CD8-positive, alpha-beta memory T cell (primary cell): ENCODE measurements at regions not wholly inside any gene's neighbourhood (a gene's known extent, or its start where the extent isn't known, plus 50 kb on each side); places are given as distances from the start of the nearest gene placed in this dataset.
A peak's percentile ranks its signal among the peaks of the same experiment; 100 is the strongest.

Experiments
- CTCF ChIA-PET: fragments of 350-600 bp; sonication (Branson Sonifier 250); formaldehyde crosslinking; loops from one replicate; lab custom pipeline; 2021; ENCODE audit warnings: antibody characterized with exemption; lab: Charles Lee
- POLR2A ChIA-PET: fragments of 350-600 bp; sonication (Branson Sonifier 250); formaldehyde crosslinking; loops from one replicate; lab custom pipeline; 2021; ENCODE audit warnings: antibody characterized with exemption; lab: Charles Lee
- DNase-seq, 5 donors: peaks; one replicate each; pipeline versions ENCODE4 v3.0.0 to v3.0.0-alpha.2; 2020 to 2022; ENCODE audit warnings: mixed read lengths in 1 of 5
- H3K27ac ChIP-seq: one replicate; pipeline ENCODE4 v1.7.0; 2013; ENCODE audit warnings: low read depth, mild to moderate bottlenecking, low read length, moderate library complexity
- H3K27me3 ChIP-seq: 2 replicates; pipeline ENCODE4 v1.7.0; 2013; ENCODE audit warnings: low read length, mild to moderate bottlenecking; ENCODE audit not compliant: insufficient read depth, poor library complexity, severe bottlenecking
- H3K36me3 ChIP-seq: 2 replicates; pipeline ENCODE4 v1.7.0; 2013; ENCODE audit warnings: mild to moderate bottlenecking, low read length, moderate library complexity; ENCODE audit not compliant: insufficient read depth
- H3K4me1 ChIP-seq: 2 replicates; pipeline ENCODE4 v1.7.0; 2013; ENCODE audit warnings: mild to moderate bottlenecking, low read length, moderate library complexity; ENCODE audit not compliant: insufficient read depth
- H3K4me3 ChIP-seq: 2 replicates; pipeline ENCODE4 v1.7.0; 2013; ENCODE audit warnings: mild to moderate bottlenecking, low read length
- H3K9me3 ChIP-seq: 2 replicates; pipeline ENCODE4 v1.7.0; 2013; ENCODE audit warnings: mild to moderate bottlenecking, low read length
- H3K27ac Mint-ChIP-seq, 8 donors: one replicate each; pipeline ENCODE4 v1.8.0; 2020 to 2021; ENCODE audit warnings: mixed read lengths in 8 of 8, mild to moderate bottlenecking in 6 of 8, inconsistent platforms in 3 of 8, moderate library complexity in 3 of 8
- H3K27me3 Mint-ChIP-seq, 2 donors: one replicate each; pipeline ENCODE4 v1.8.0; 2020 to 2021; ENCODE audit warnings: mixed read lengths in 2 of 2, mild to moderate bottlenecking in 1 of 2, moderate library complexity in 1 of 2
- H3K36me3 Mint-ChIP-seq, 3 donors: one replicate each; pipeline ENCODE4 v1.8.0; 2020 to 2021; ENCODE audit warnings: mixed read lengths in 3 of 3, inconsistent platforms in 1 of 3, mild to moderate bottlenecking in 1 of 3
- H3K4me1 Mint-ChIP-seq, 3 donors: one replicate each; pipeline ENCODE4 v1.8.0; 2020 to 2021; ENCODE audit warnings: mixed read lengths in 3 of 3, inconsistent platforms in 1 of 3, mild to moderate bottlenecking in 1 of 3
- H3K4me3 Mint-ChIP-seq, 7 donors: one replicate each; pipeline ENCODE4 v1.8.0; 2020 to 2021; ENCODE audit warnings: mixed read lengths in 7 of 7, mild to moderate bottlenecking in 6 of 7, moderate library complexity in 4 of 7, inconsistent platforms in 2 of 7
- H3K9me3 Mint-ChIP-seq, 5 donors: one replicate each; pipeline ENCODE4 v1.8.0; 2020 to 2022; ENCODE audit warnings: mixed read lengths in 5 of 5, mild to moderate bottlenecking in 3 of 5, moderate library complexity in 2 of 5, inconsistent platforms in 1 of 5

DNA sequence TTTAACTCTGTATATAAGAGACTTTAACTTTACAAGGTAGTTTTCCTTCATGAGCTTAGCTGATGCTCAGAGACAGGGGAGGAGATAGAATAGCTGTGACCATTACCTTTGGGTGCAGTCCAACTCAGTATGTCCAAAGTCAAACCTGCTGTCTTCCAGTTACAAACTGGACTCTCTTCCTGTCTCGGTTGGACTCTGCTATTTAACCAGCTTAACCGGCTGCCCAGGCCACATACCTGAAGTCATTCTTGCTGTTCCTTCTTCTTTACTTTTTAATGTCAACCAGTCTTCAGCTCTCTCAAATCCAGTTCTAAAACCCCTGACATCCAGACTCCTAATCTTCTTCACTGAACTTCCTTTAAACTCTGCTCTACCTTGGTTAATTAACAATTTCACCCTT is 138.3 kb upstream of the TSHZ2 start:
- Mint-ChIP-seq H3K27ac (no peak overlapping the region), H3K27me3 (peaks cover 8 to 9% of the 10 kb centered on the region in 2 donors), H3K4me1 (no peaks in the 10 kb centered on the region), H3K9me3 (peaks cover 0 to 2% (median 0%) of the 10 kb centered on the region in 5 donors), H3K36me3 (no peaks in the 10 kb centered on the region), H3K4me3 (no peak overlapping the region)
- ChIA-PET CTCF (no interaction called here), POLR2A (no interaction called here)
- no peaks in the 10 kb centered on the region for H3K27me3 ChIP-seq
- H3K36me3 ChIP-seq, result no peaks in the 10 kb centered on the region
- H3K4me3 ChIP-seq, result no peak overlapping the region
- no peak overlapping the region for H3K27ac ChIP-seq
- H3K9me3 ChIP-seq, result no peaks in the 10 kb centered on the region
- DNase-seq, result no peak
- H3K4me1 ChIP-seq, result no peaks in the 10 kb centered on the region

DNA sequence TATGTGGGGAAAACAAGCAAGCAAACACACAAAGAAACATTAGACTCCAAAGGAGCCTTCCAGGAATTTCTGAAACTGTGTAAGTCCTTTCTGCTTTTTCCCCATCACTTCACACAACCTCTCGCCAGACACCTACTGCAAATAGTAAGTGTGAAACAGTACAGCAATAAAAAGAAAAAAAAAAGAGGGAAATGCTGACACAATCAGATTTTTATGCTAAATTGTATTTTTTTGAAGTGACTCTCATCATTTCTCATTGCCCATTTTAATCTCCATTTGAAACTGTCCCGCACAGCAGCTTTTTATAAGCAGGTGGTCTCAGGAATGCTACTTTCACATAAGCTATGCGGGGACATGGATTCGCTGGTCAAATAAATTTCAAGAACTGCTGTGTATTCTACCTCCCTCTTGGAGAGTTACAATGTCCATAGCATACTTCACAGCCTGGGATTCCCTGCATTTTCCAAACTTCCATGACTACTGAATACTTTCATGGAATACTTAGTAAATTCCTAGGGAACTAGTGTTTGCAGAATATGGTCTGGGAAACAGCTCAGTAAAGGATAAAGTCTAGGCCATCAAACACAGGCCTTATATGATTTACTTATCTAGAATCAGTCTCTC is 139.9 kb upstream of the TSHZ2 start:
- no peaks in the 10 kb centered on the region for H3K36me3 Mint-ChIP-seq
- DNase-seq, result no peak
- no peaks in the 10 kb centered on the region for H3K27me3 ChIP-seq
- ChIA-PET CTCF (no interaction called here), POLR2A (no interaction called here)
- no peak overlapping the region for H3K4me3 Mint-ChIP-seq
- no peaks in the 10 kb centered on the region for H3K9me3 ChIP-seq
- H3K4me1 Mint-ChIP-seq, result no peaks in the 10 kb centered on the region
- H3K27ac ChIP-seq, result no peak overlapping the region
- H3K9me3 Mint-ChIP-seq, result peaks cover 0 to 2% (median 0%) of the 10 kb centered on the region in 5 donors
- no peaks in the 10 kb centered on the region for H3K4me1 ChIP-seq
- no peak overlapping the region for H3K27ac Mint-ChIP-seq
- H3K36me3 ChIP-seq, result no peaks in the 10 kb centered on the region
- H3K4me3 ChIP-seq, result no peak overlapping the region
- peaks cover 9 to 11% of the 10 kb centered on the region in 2 donors for H3K27me3 Mint-ChIP-seq

DNA sequence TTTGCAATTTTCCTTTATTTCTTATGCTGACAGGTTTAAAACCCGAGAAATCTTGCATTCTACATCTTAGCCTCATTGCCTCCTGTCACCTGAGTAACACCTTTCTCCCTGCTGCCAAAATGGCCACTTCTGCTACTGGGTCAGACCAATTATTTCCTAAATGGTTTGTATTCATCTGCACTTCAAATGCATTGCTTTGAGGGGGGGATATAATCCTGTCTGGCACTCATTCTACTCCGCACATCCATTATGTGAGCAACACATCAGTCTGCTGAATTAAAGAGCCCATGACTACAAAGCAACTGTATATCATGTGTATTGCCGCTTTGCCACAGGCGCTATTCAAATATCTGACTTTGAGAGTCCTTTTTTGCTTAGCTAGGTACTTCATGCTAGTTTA is 141.6 kb upstream of the TSHZ2 start:
- CTCF ChIA-PET, result no interaction called here
- no peaks in the 10 kb centered on the region for H3K36me3 ChIP-seq
- no peaks in the 10 kb centered on the region for H3K36me3 Mint-ChIP-seq
- no peak for DNase-seq
- H3K27ac Mint-ChIP-seq, result no peak overlapping the region
- H3K27ac ChIP-seq, result no peak overlapping the region
- no peaks in the 10 kb centered on the region for H3K27me3 ChIP-seq
- POLR2A ChIA-PET, result no interaction called here
- H3K27me3 Mint-ChIP-seq, result peaks cover 9 to 11% of the 10 kb centered on the region in 2 donors
- no peaks in the 10 kb centered on the region for H3K4me1 ChIP-seq
- no peaks in the 10 kb centered on the region for H3K4me1 Mint-ChIP-seq
- H3K4me3 Mint-ChIP-seq, result no peak overlapping the region
- H3K9me3 Mint-ChIP-seq, result peaks cover 0 to 5% (median 5%) of the 10 kb centered on the region in 5 donors
- H3K9me3 ChIP-seq, result no peaks in the 10 kb centered on the region
- no peak overlapping the region for H3K4me3 ChIP-seq

DNA sequence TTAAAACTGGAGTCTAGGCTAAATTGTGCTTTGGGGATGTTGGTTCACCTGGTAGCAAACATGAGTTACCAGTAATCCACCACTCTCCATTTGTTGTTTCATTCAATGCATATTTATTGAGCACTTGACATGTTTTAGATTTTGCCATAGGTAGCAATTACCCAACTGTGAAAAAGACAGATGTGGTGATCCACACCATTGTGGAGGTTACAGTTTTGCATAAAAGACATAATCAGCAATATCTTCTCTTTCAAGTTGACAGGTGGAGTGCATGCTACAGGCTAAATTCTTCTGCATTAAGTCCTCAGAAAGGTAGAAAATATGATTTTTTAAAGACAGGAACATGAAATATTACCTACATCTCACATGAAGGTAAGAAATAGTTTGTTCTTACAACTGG is 143.0 kb upstream of the TSHZ2 start:
- POLR2A ChIA-PET, result no interaction called here
- Mint-ChIP-seq H3K4me3 (no peak overlapping the region), H3K27ac (no peak overlapping the region), H3K4me1 (peaks cover 0 to 8% (median 0%) of the 10 kb centered on the region in 3 donors), H3K36me3 (peaks cover 0 to 2% (median 0%) of the 10 kb centered on the region in 3 donors), H3K9me3 (peaks cover 0 to 8% (median 5%) of the 10 kb centered on the region in 5 donors), H3K27me3 (peaks cover 7% of the 10 kb centered on the region in 2 donors)
- DNase-seq, result no peak
- Histone ChIP-seq H3K27ac (no peak overlapping the region), H3K27me3 (no peaks in the 10 kb centered on the region), H3K4me1 (no peaks in the 10 kb centered on the region), H3K4me3 (no peak overlapping the region), H3K9me3 (no peaks in the 10 kb centered on the region), H3K36me3 (no peaks in the 10 kb centered on the region)
- CTCF ChIA-PET, result no interaction called here

DNA sequence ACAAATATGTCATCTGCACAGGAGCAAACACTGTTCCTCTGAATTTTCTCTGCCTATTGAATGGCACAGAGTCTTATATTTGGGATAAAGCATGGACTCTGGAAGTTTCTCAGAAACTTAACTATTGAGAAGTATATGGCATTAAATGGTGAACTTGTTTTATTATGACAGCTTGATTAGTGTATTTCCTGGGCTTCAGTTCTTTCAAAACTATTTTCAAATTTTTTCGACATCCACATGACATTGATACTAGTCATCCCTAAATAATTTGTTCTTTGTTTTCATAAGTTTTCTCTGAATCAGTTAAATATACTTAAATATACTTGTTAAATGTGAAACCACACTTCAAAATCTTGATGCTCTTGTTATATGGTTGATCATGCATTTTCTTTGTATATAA is 144.0 kb upstream of the TSHZ2 start:
- Histone ChIP-seq H3K27ac (no peak overlapping the region), H3K27me3 (no peaks in the 10 kb centered on the region), H3K4me3 (no peak overlapping the region), H3K9me3 (no peaks in the 10 kb centered on the region), H3K4me1 (no peaks in the 10 kb centered on the region), H3K36me3 (no peaks in the 10 kb centered on the region)
- no peak overlapping the region for H3K27ac Mint-ChIP-seq
- CTCF ChIA-PET, result no interaction called here
- no peak for DNase-seq
- peaks cover 0 to 2% (median 0%) of the 10 kb centered on the region in 3 donors for H3K36me3 Mint-ChIP-seq
- H3K27me3 Mint-ChIP-seq, result peaks cover 4 to 7% of the 10 kb centered on the region in 2 donors
- no peak overlapping the region for H3K4me3 Mint-ChIP-seq
- POLR2A ChIA-PET, result no interaction called here
- peaks cover 0 to 8% (median 5%) of the 10 kb centered on the region in 5 donors for H3K9me3 Mint-ChIP-seq
- H3K4me1 Mint-ChIP-seq, result peaks cover 0 to 8% (median 0%) of the 10 kb centered on the region in 3 donors

DNA sequence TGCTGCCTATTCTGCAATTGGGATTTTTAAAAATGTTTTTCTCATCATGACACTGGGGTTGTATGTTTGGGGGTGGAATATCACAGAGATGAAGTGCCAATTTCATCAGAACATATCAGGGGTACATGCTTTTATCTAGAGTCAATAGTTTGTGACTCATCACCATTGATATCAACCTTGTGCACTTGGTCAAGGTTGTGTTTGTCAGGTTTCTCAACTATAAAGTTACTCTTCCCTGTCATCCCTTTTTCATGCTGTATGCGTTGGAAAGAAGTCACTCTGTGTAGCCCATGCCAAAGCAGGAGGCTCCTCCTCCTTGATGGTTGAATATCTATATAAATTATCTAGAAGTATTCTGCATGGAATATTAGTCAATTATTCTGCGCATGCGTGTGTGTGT is 145.4 kb upstream of the TSHZ2 start:
- peaks cover 5 to 7% of the 10 kb centered on the region in 2 donors for H3K27me3 Mint-ChIP-seq
- Histone ChIP-seq H3K9me3 (no peaks in the 10 kb centered on the region), H3K4me3 (no peak overlapping the region), H3K27me3 (no peaks in the 10 kb centered on the region), H3K27ac (no peak overlapping the region), H3K36me3 (no peaks in the 10 kb centered on the region), H3K4me1 (no peaks in the 10 kb centered on the region)
- POLR2A ChIA-PET, result no interaction called here
- no peak overlapping the region for H3K4me3 Mint-ChIP-seq
- CTCF ChIA-PET, result no interaction called here
- peaks cover 0 to 2% (median 0%) of the 10 kb centered on the region in 3 donors for H3K36me3 Mint-ChIP-seq
- H3K9me3 Mint-ChIP-seq, result peaks cover 0 to 8% (median 5%) of the 10 kb centered on the region in 5 donors
- DNase-seq, result no peak
- H3K4me1 Mint-ChIP-seq, result peaks cover 0 to 8% (median 0%) of the 10 kb centered on the region in 3 donors
- H3K27ac Mint-ChIP-seq, result no peak overlapping the region

DNA sequence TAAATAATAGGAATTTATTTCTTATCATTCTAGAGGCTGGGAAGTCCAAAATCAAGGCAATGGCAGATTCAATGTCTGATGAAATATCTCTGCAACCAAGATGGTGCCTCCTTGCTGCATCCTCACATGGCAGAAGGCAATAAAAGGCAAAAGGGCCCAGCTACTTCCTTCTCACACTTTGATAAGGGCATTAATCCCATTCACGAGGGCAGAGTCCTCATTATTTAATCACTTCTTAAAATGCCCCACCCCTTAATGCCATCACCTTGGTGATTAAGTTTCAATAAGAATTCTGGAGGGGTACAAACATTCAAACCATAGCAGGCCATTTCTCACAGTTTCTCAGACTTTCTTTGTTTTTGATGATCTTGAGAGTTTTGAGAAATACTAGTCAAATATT is 145.8 kb upstream of the TSHZ2 start:
- no peak for DNase-seq
- peaks cover 0 to 2% (median 0%) of the 10 kb centered on the region in 3 donors for H3K36me3 Mint-ChIP-seq
- H3K4me1 Mint-ChIP-seq, result peaks cover 0 to 8% (median 0%) of the 10 kb centered on the region in 3 donors
- POLR2A ChIA-PET, result no interaction called here
- CTCF ChIA-PET, result no interaction called here
- Histone ChIP-seq H3K27ac (no peak overlapping the region), H3K4me3 (no peak overlapping the region), H3K36me3 (no peaks in the 10 kb centered on the region), H3K27me3 (no peaks in the 10 kb centered on the region), H3K4me1 (no peaks in the 10 kb centered on the region), H3K9me3 (no peaks in the 10 kb centered on the region)
- H3K27ac Mint-ChIP-seq, result no peak overlapping the region
- peaks cover 5 to 7% of the 10 kb centered on the region in 2 donors for H3K27me3 Mint-ChIP-seq
- no peak overlapping the region for H3K4me3 Mint-ChIP-seq
- peaks cover 0 to 8% (median 5%) of the 10 kb centered on the region in 5 donors for H3K9me3 Mint-ChIP-seq

DNA sequence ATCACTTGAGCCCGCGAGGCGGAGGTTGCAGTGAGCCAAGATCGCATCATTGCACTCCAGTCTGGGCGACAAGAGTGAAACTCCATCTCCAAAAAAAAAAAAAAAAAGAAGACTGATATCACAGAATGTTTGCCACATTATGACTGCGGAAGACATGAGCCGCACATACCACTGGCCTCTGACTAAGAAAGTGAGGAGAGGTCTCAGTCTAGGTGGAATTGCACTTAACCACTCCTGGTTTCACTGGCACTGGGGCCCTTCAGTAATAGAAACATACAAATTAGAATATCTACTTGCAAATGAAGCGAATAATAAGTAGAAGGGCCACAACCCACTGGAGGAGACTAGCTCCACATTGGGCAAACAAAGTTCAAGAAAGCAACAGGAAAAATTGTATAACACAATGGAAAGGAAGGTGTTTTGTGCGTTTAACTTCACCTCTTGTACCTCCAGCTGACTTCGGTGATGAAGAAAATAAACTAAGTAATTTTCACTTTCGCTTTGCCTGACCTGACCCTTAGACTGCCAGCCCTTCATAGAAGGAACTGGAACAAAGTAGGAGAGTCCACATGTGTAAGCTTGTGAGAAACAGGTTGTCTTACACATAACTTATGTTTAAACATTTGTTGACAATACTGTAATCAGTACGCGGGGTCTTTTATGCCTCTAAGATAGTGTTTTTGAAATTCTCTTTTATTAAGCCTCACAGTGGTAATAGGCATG is 147.5 kb upstream of the TSHZ2 start:
- Histone ChIP-seq H3K36me3 (no peaks in the 10 kb centered on the region), H3K27me3 (no peaks in the 10 kb centered on the region), H3K27ac (no peak overlapping the region), H3K4me1 (no peaks in the 10 kb centered on the region), H3K9me3 (no peaks in the 10 kb centered on the region), H3K4me3 (no peak overlapping the region)
- POLR2A ChIA-PET, result no interaction called here
- peaks cover 0 to 8% (median 0%) of the 10 kb centered on the region in 3 donors for H3K4me1 Mint-ChIP-seq
- no peak for DNase-seq
- peak overlapping the region in 2 of 8 donors; percentile 10 to 32 for H3K27ac Mint-ChIP-seq
- peak overlapping the region in 2 of 7 donors; percentile 21 to 28 for H3K4me3 Mint-ChIP-seq
- peaks cover 0 to 8% (median 5%) of the 10 kb centered on the region in 5 donors for H3K9me3 Mint-ChIP-seq
- CTCF ChIA-PET, result no interaction called here
- peaks cover 0 to 2% (median 0%) of the 10 kb centered on the region in 3 donors for H3K36me3 Mint-ChIP-seq
- peaks cover 2 to 10% of the 10 kb centered on the region in 2 donors for H3K27me3 Mint-ChIP-seq
